GM23248 (cell line): ENCODE measurements at regions not wholly inside any gene's neighbourhood (a gene's known extent, or its start where the extent isn't known, plus 50 kb on each side); places are given as distances from the start of the nearest gene placed in this dataset.

ENCODE experiments used
- EZH2 ChIP-seq: fragments of 200-600 bp; sonication (generic); IDR thresholded peaks from 2 replicates; pipeline ENCODE4 v1.6.1; 2018; ENCODE audit warnings: antibody characterized with exemption, mild to moderate bottlenecking; ENCODE audit not compliant: insufficient read depth, poor library complexity, severe bottlenecking
- EZH2phosphoT487 ChIP-seq: fragments of 200-600 bp; sonication (generic); IDR thresholded peaks from 2 replicates; pipeline ENCODE4 v1.6.1; 2018; ENCODE audit warnings: antibody characterized with exemption, moderate library complexity, mild to moderate bottlenecking, low read depth; ENCODE audit not compliant: insufficient read depth

GRCh38 chr14:48140804-48141203 is 465.4 kb upstream of the MDGA2 start:
- TF ChIP-seq EZH2 (no peak), EZH2phosphoT487 (no peak)
